ENCODE measurements at regions not wholly inside any gene's neighbourhood (a gene's known extent, or its start where the extent isn't known, plus 50 kb on each side); places are given as distances from the start of the nearest gene placed in this dataset.

DNA sequence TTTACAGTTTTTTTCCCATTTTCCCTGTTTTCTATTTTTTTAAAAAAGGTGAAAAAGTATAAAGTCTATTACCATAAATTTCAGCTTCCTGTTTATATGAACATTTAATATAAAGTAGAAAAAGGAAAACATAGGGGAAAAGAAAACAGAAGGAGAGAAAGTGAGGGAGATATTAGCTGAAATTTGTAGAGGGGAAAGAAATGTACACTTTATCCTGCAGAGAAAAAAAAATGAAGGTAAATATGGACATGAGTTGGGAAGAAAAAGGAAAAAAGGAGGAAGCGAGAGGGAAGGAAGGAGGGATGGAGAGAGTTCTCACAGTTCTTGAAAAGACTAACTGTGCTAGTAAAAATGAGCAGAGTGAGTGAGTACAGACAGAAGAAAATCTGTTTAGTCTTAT, 91.6 kb upstream of the BTG1 start:
- TF ChIP-seq YY1 (IDR thresholded peaks at IDR 0.05; ENCODE audit: insufficient read depth, insufficient read length) (no peak), ZNF274 (IDR thresholded peaks at IDR 0.05; ENCODE audit: low read depth, low read length) (no peak)
